ENCODE measurements at regions not wholly inside any gene's neighbourhood (a gene's known extent, or its start where the extent isn't known, plus 50 kb on each side); places are given as distances from the start of the nearest gene placed in this dataset.

GRCh38 chr15:95536638-95537037 lies 793.9 kb upstream of the NR2F2 start:
- Histone ChIP-seq H3K4me2 (ENCODE audit: low read depth, low read length) (no peak overlapping the region), H3K4me3 (replicated peaks in 1 of 3; ENCODE audit: insufficient read depth in 1 of 3, low read depth in 2 of 3, low read length in 3 of 3) (no peak overlapping the region), H3K36me3 (replicated peaks in 1 of 2; ENCODE audit: control insufficient read depth in 1 of 2, insufficient read depth in 2 of 2, low read length in 2 of 2) (no peaks in the 10 kb centered on the region), H3K9ac (ENCODE audit: insufficient read depth, low read depth, low read length) (no peak overlapping the region), H2AFZ (ENCODE audit: low read length) (no peak overlapping the region), H3K4me1 (ENCODE audit: insufficient read depth, low read length) (no peaks in the 10 kb centered on the region), H3K79me2 (ENCODE audit: insufficient read depth, low read length) (no peaks in the 10 kb centered on the region), H3K27ac (ENCODE audit: extremely low read length, insufficient read depth, low read length) (no peak overlapping the region), H4K20me1 (ENCODE audit: insufficient read depth, low read length) (no peaks in the 10 kb centered on the region), H3K27me3 (ENCODE audit: control insufficient read depth in 1 of 2, insufficient read depth in 2 of 2, low read length in 2 of 2) (no peaks in the 10 kb centered on the region), H3K9me3 (ENCODE audit: low read length) (peaks cover 85% of the 10 kb centered on the region)
- in situ Hi-C loops (cut with HindIII; ENCODE audit: extremely low pct_ligation_motif_present, low pct_unique_long_range_greater_than_20kb) (no loop called here), intact Hi-C loops (cut with micrococcal nuclease; ENCODE audit: unreplicated experiment) (no loop called here)
- ChIA-PET CTCF (ENCODE audit: low intra/inter-chr PET ratio, low total read pairs) (no interaction called here), POLR2A (no interaction called here)
- no peak for DNase-seq (ENCODE audit: low spot score)
- 75% methylated on average over 6 of the region's 11 CpGs for WGBS (ENCODE audit: low lambda C conversion rate)
- no peak for ATAC-seq
- no peak for FAIRE-seq
- no TSS peak for BruUV-seq (replicated peaks)
- TF ChIP-seq SRSF9 (IDR thresholded peaks at IDR 0.05; ENCODE audit: borderline replicate concordance, insufficient read depth, low read depth, low read length, poor library complexity, severe bottlenecking) (no peak), ZMAT5 (CRISPR knock-in tag; IDR thresholded peaks at IDR 0.05; ENCODE audit: borderline replicate concordance, low read depth) (no peak), PAXIP1 (CRISPR knock-in tag; conservative IDR thresholded peaks at IDR 0.05) (no peak), SKIL (CRISPR knock-in tag; IDR thresholded peaks at IDR 0.05; ENCODE audit: borderline replicate concordance) (no peak), ZSCAN25 (CRISPR knock-in tag; IDR thresholded peaks at IDR 0.05) (no peak), ZIK1 (CRISPR knock-in tag; IDR thresholded peaks at IDR 0.05; ENCODE audit: borderline replicate concordance, low read depth) (no peak), ZNF326 (CRISPR knock-in tag; IDR thresholded peaks at IDR 0.05; ENCODE audit: borderline replicate concordance) (no peak), ZFAT (CRISPR knock-in tag; conservative IDR thresholded peaks at IDR 0.05) (no peak), FOXJ3 (CRISPR knock-in tag; IDR thresholded peaks at IDR 0.05; ENCODE audit: borderline replicate concordance) (no peak), DPF2 (CRISPR knock-in tag; IDR thresholded peaks at IDR 0.05; ENCODE audit: borderline replicate concordance, low read depth) (no peak), HES4 (CRISPR knock-in tag; IDR thresholded peaks at IDR 0.05; ENCODE audit: borderline replicate concordance) (no peak), CREB1 (IDR thresholded peaks at IDR 0.05) (no peak), CREB1 (CRISPR knock-in tag; IDR thresholded peaks at IDR 0.05) (no peak), HCFC1 (IDR thresholded peaks at IDR 0.05; ENCODE audit: low read depth, low read length) (no peak), TCF12 (IDR thresholded peaks at IDR 0.05) (no peak), TCF12 (CRISPR knock-in tag; IDR thresholded peaks at IDR 0.05) (no peak), ZFP41 (CRISPR knock-in tag; IDR thresholded peaks at IDR 0.05; ENCODE audit: borderline replicate concordance) (no peak), ZNF562 (CRISPR knock-in tag; IDR thresholded peaks at IDR 0.05; ENCODE audit: borderline replicate concordance) (no peak), RXRA (CRISPR knock-in tag; IDR thresholded peaks at IDR 0.05) (no peak)
